22Rv1 (cell line): ENCODE measurements at regions not wholly inside any gene's neighbourhood (a gene's known extent, or its start where the extent isn't known, plus 50 kb on each side); places are given as distances from the start of the nearest gene placed in this dataset.

Experiments used
- ZFX ChIP-seq: fragments of 450-650 bp; IDR thresholded peaks from 2 replicates; pipeline ENCODE4 v1.6.1; 2017; ENCODE audit warnings: antibody characterized with exemption, borderline replicate concordance
- TF ChIP-seq, protein P1 (sequence below): fragments of 450-650 bp; IDR thresholded peaks from 2 replicates; pipeline ENCODE4 v1.5.1; 2017; ENCODE audit warnings: mild to moderate bottlenecking

DNA sequence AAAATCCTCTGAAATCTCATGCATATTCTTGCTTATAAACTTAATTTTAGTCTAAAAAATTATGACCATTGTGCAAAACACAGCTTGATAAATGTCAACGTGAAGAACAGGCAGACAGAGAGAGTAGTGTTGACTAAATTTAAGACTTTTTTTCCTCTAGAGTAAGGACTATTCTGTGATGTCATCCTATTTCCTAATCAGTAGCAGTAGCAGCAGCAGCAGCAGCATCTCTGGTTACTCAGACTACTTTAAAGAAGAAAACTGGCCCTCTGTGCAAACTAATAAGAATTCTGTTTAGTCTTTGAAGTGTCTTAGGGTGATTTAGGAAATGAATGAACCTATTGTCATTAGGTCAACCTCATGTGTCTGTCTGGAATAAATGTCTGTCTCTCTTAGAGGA is 403.0 kb downstream of the HINT1 start:
- TF ChIP-seq, protein P1, sequence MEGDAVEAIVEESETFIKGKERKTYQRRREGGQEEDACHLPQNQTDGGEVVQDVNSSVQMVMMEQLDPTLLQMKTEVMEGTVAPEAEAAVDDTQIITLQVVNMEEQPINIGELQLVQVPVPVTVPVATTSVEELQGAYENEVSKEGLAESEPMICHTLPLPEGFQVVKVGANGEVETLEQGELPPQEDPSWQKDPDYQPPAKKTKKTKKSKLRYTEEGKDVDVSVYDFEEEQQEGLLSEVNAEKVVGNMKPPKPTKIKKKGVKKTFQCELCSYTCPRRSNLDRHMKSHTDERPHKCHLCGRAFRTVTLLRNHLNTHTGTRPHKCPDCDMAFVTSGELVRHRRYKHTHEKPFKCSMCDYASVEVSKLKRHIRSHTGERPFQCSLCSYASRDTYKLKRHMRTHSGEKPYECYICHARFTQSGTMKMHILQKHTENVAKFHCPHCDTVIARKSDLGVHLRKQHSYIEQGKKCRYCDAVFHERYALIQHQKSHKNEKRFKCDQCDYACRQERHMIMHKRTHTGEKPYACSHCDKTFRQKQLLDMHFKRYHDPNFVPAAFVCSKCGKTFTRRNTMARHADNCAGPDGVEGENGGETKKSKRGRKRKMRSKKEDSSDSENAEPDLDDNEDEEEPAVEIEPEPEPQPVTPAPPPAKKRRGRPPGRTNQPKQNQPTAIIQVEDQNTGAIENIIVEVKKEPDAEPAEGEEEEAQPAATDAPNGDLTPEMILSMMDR: no peak
- TF ChIP-seq ZFX: no peak
